ENCODE measurements at regions not wholly inside any gene's neighbourhood (a gene's known extent, or its start where the extent isn't known, plus 50 kb on each side); places are given as distances from the start of the nearest gene placed in this dataset.

GRCh38 chr5:91824406-91824805, 441.3 kb upstream of the ARRDC3 start:
- H3K36me3 ChIP-seq, result no peaks in the 10 kb centered on the region
- no peak overlapping the region for H3K27ac ChIP-seq
- DNase-seq, result no peak
- ATAC-seq, result no peak
- H3K4me1 ChIP-seq, result no peaks in the 10 kb centered on the region
- no peak for TF ChIP-seq CTCF (IDR thresholded peaks at IDR 0.05)
- TF ChIP-seq POLR2A (IDR thresholded peaks at IDR 0.05), result no peak
- no peak overlapping the region for H3K4me3 ChIP-seq
- 84% methylated on average over 2 of the region's 2 CpGs for WGBS (ENCODE audit: insufficient coverage, low coverage, low lambda C conversion rate, missing lambda C conversion rate)
- no peaks in the 10 kb centered on the region for H3K27me3 ChIP-seq
- intact Hi-C loops (cut with DNase I), result no loop called here
- H3K9me3 ChIP-seq, result no peaks in the 10 kb centered on the region

GRCh38 chr5:91820874-91821273, 437.8 kb upstream of the ARRDC3 start:
- no peaks in the 10 kb centered on the region for H3K9me3 ChIP-seq
- TF ChIP-seq POLR2A (IDR thresholded peaks at IDR 0.05) (no peak), CTCF (IDR thresholded peaks at IDR 0.05) (no peak)
- DNase-seq, result no peak
- H3K4me1 ChIP-seq, result no peaks in the 10 kb centered on the region
- no peak overlapping the region for H3K27ac ChIP-seq
- H3K4me3 ChIP-seq, result no peak overlapping the region
- ATAC-seq, result no peak
- H3K36me3 ChIP-seq, result no peaks in the 10 kb centered on the region
- H3K27me3 ChIP-seq, result no peaks in the 10 kb centered on the region
- intact Hi-C loops (cut with DNase I), result no loop called here

- Histone ChIP-seq H3K27me3 (no peaks in the 10 kb centered on the region), H3K36me3 (no peaks in the 10 kb centered on the region), H3K9me3 (no peaks in the 10 kb centered on the region), H3K27ac (no peak overlapping the region), H3K4me3 (no peak overlapping the region), H3K4me1 (no peaks in the 10 kb centered on the region)
- intact Hi-C loops (cut with DNase I), result no loop called here
- WGBS (ENCODE audit: insufficient coverage, low coverage, low lambda C conversion rate, missing lambda C conversion rate), result 13% methylated on average over 1 of the region's 1 CpG
- no peak for TF ChIP-seq CTCF (IDR thresholded peaks at IDR 0.05)
- no peak for TF ChIP-seq POLR2A (IDR thresholded peaks at IDR 0.05)
- DNase-seq (no peak), ATAC-seq (no peak)
Observed at GRCh38 chr5:91816681-91817080, 433.6 kb upstream of the ARRDC3 start.

- H3K4me3 ChIP-seq, result no peak overlapping the region
- no peaks in the 10 kb centered on the region for H3K9me3 ChIP-seq
- 15% methylated on average over 2 of the region's 2 CpGs for WGBS (ENCODE audit: insufficient coverage, low coverage, low lambda C conversion rate, missing lambda C conversion rate)
- H3K27ac ChIP-seq, result no peak overlapping the region
- DNase-seq (no peak), ATAC-seq (no peak)
- no peaks in the 10 kb centered on the region for H3K4me1 ChIP-seq
- no peak for TF ChIP-seq CTCF (IDR thresholded peaks at IDR 0.05)
- no peak for TF ChIP-seq POLR2A (IDR thresholded peaks at IDR 0.05)
- H3K36me3 ChIP-seq, result no peaks in the 10 kb centered on the region
- intact Hi-C loops (cut with DNase I), result no loop called here
- H3K27me3 ChIP-seq, result no peaks in the 10 kb centered on the region
Observed at GRCh38 chr5:91797576-91797975, 414.5 kb upstream of the ARRDC3 start.

- intact Hi-C loops (cut with DNase I), result no loop called here
- Histone ChIP-seq H3K36me3 (no peaks in the 10 kb centered on the region), H3K27me3 (no peaks in the 10 kb centered on the region), H3K9me3 (no peaks in the 10 kb centered on the region), H3K27ac (no peak overlapping the region), H3K4me3 (no peak overlapping the region), H3K4me1 (no peaks in the 10 kb centered on the region)
- no peak for TF ChIP-seq POLR2A (IDR thresholded peaks at IDR 0.05)
- no peak for TF ChIP-seq CTCF (IDR thresholded peaks at IDR 0.05)
- ATAC-seq (peak in 1 of 4 donors; percentile 30), DNase-seq (no peak)
- 39% methylated on average over 4 of the region's 4 CpGs for whole genome bisulfite sequencing (ENCODE audit: insufficient coverage, low coverage, low lambda C conversion rate, missing lambda C conversion rate)
Observed at GRCh38 chr5:91794856-91795548, 411.9 kb upstream of the ARRDC3 start.
